ENCODE measurements at regions not wholly inside any gene's neighbourhood (a gene's known extent, or its start where the extent isn't known, plus 50 kb on each side); places are given as distances from the start of the nearest gene placed in this dataset.

DNA sequence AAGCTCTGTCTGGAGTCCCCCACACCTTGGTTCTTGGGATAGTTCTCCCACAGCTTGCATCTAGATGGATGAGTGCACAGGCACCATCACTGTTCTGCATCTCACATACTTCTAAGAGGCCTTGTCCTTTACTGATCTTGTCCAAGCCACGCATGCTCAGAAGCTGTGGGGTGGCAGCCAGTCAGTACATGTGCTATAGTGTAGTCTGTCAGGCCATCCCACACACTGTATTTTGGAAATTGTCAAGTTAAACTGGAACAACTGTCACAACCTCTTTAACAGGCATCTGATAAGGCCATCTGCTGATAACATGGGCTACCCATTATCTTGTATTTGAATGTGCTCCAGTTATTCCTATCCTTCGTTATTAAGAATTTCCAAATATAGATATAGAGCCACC, 296.5 kb upstream of the AZI2 start:
- Histone ChIP-seq H3K36me3 (no peaks in the 10 kb centered on the region), H3K4me1 (ENCODE audit: control insufficient read depth in 1 of 2, insufficient read depth in 1 of 2, low read depth in 1 of 2, low read length in 1 of 2) (no peaks in the 10 kb centered on the region), H3K27ac (no peak overlapping the region), H3K27me3 (no peaks in the 10 kb centered on the region), H3K9me3 (no peaks in the 10 kb centered on the region), H3K4me3 (ENCODE audit: low read depth in 1 of 2, low read length in 1 of 2) (no peak overlapping the region)
- TF ChIP-seq, protein P1, sequence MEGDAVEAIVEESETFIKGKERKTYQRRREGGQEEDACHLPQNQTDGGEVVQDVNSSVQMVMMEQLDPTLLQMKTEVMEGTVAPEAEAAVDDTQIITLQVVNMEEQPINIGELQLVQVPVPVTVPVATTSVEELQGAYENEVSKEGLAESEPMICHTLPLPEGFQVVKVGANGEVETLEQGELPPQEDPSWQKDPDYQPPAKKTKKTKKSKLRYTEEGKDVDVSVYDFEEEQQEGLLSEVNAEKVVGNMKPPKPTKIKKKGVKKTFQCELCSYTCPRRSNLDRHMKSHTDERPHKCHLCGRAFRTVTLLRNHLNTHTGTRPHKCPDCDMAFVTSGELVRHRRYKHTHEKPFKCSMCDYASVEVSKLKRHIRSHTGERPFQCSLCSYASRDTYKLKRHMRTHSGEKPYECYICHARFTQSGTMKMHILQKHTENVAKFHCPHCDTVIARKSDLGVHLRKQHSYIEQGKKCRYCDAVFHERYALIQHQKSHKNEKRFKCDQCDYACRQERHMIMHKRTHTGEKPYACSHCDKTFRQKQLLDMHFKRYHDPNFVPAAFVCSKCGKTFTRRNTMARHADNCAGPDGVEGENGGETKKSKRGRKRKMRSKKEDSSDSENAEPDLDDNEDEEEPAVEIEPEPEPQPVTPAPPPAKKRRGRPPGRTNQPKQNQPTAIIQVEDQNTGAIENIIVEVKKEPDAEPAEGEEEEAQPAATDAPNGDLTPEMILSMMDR (IDR thresholded peaks at IDR 0.05) = no peak

DNA sequence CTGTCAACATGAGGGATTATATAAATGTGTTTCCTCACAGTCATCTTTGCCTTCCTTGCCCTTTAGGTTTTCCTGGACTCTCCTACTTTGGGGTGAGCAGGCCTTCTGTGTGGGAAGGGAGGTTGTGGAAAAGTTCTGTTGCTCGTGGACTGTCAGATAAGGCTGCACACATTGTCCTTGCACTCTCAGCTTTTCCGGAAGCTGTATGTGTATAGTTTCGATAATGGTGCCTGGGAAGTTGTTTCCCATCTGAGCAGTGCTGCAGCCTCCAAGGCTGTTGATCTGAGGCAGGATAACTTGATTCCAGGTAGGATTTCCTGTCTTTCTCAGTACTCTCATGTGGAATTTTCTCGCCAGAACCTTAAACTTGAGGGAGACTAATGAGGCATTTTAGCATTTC, 297.8 kb upstream of the AZI2 start:
- no peaks in the 10 kb centered on the region for H3K36me3 ChIP-seq

DNA sequence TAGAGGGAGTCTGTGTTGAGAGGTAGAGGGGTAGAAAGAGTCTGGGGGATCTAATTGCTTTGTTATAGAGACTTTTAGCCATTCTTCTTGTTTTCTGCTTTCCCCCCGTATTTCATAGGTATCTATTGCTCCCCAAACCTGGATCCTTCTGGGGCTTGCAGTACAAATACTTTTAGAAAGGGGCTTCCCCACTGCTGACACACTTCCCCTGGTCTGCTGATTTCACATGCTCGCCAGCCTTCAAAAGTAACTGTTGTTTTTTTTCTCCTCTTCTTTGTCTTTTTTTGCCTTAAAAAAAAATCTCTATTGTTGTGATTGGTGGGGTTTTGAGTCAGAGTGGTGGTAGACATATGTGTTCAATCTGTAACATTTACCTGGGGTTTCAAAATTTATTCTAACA, 300.6 kb upstream of the AZI2 start:
- no peak overlapping the region for H3K27ac ChIP-seq
- H3K4me1 ChIP-seq (ENCODE audit: control insufficient read depth in 1 of 2, insufficient read depth in 1 of 2, low read depth in 1 of 2, low read length in 1 of 2) = no peaks in the 10 kb centered on the region
- H3K36me3 ChIP-seq = no peaks in the 10 kb centered on the region
- H3K9me3 ChIP-seq = no peaks in the 10 kb centered on the region
- no peak overlapping the region for H3K4me3 ChIP-seq (ENCODE audit: low read depth in 1 of 2, low read length in 1 of 2)
- H3K27me3 ChIP-seq = no peaks in the 10 kb centered on the region
- TF ChIP-seq, protein P1 (IDR thresholded peaks at IDR 0.05) = no peak

More for the DNA sequence above, 297.8 kb upstream of the AZI2 start:
- Histone ChIP-seq H3K4me1 (ENCODE audit: control insufficient read depth in 1 of 2, insufficient read depth in 1 of 2, low read depth in 1 of 2, low read length in 1 of 2) (no peaks in the 10 kb centered on the region), H3K27ac (no peak overlapping the region), H3K4me3 (ENCODE audit: low read depth in 1 of 2, low read length in 1 of 2) (no peak overlapping the region), H3K9me3 (no peaks in the 10 kb centered on the region), H3K27me3 (no peaks in the 10 kb centered on the region)
- TF ChIP-seq, protein P1 (IDR thresholded peaks at IDR 0.05) = no peak

DNA sequence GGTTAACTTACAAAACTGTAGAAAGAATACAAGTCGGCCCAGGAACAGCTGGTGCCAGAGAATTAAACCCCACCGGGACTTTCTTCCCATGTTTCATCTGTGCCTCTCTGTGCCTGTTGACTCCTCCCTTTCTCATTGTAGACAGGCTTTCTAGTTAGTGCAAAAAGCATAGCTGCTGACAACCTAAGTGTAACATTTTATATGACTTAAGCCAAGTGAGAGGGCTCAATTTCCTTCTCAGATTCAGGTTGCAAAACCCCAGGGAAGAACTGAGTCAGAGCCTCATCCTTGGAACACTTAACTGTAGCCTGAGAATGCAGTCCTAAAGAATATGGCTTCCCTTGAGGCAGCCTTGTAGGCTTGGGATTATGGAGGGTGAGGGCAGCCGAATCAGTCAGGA, 302.5 kb upstream of the AZI2 start:
- H3K4me3 ChIP-seq (ENCODE audit: low read depth in 1 of 2, low read length in 1 of 2) = no peak overlapping the region
- H3K36me3 ChIP-seq = no peaks in the 10 kb centered on the region
- H3K4me1 ChIP-seq (ENCODE audit: control insufficient read depth in 1 of 2, insufficient read depth in 1 of 2, low read depth in 1 of 2, low read length in 1 of 2) = no peaks in the 10 kb centered on the region
- H3K27me3 ChIP-seq = no peaks in the 10 kb centered on the region
- H3K27ac ChIP-seq = no peak overlapping the region
- TF ChIP-seq, protein P1 (IDR thresholded peaks at IDR 0.05) = no peak
- H3K9me3 ChIP-seq = no peaks in the 10 kb centered on the region

DNA sequence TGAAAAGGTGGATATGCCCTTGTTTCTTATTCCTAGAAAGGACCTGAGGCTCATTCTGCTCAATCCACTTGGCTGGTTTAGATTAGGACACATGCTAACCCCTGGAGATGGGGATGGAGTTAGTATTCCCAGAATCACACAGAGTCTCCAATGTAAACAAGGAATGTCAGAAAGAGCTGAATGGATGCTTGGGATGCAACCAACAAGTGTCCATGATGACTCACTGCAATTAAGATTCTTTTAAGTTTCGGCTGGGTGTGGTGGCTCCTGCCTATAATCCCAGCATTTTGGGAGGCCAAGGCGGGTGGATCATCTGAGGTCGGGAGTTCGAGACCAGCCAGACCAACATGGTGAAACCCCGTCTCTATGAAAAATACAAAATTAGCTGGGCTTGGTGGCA, 315.5 kb upstream of the AZI2 start:
- H3K9me3 ChIP-seq = no peaks in the 10 kb centered on the region
- H3K4me1 ChIP-seq (ENCODE audit: control insufficient read depth in 1 of 2, insufficient read depth in 1 of 2, low read depth in 1 of 2, low read length in 1 of 2) = no peaks in the 10 kb centered on the region
- H3K36me3 ChIP-seq = no peaks in the 10 kb centered on the region

More for the DNA sequence above, 315.5 kb upstream of the AZI2 start:
- H3K27ac ChIP-seq = no peak overlapping the region
- TF ChIP-seq, protein P1 (IDR thresholded peaks at IDR 0.05) = no peak
- H3K4me3 ChIP-seq (ENCODE audit: low read depth in 1 of 2, low read length in 1 of 2) = no peak overlapping the region
- H3K27me3 ChIP-seq = no peaks in the 10 kb centered on the region
